IMR-90 (cell line): ENCODE measurements at regions not wholly inside any gene's neighbourhood (a gene's known extent, or its start where the extent isn't known, plus 50 kb on each side); places are given as distances from the start of the nearest gene placed in this dataset.

Source experiments
- ATAC-seq: fragments of 200-7000 bp; cut with Tn5 transposase; 2 replicates; pipeline ENCODE4 v1.9.1; 2020; ENCODE audit warnings: low read depth, mild to moderate bottlenecking, moderate library complexity
- BruUV-seq: library from RNA; stranded (reverse); fragments of 400-500 nt; replicated peaks from 2 replicates; lab custom pipeline; 2021; lab: Mats Ljungman, UMichigan
- CTCF ChIA-PET: fragments of 300-600 bp; formaldehyde crosslinking; extraction: SDS; loops from one replicate; lab custom pipeline; 2021; ENCODE audit warnings: antibody characterized with exemption; lab: Yijun Ruan, JAX
- POLR2A ChIA-PET: fragments of 300-600 bp; sonication (Branson Sonifier 250); formaldehyde crosslinking; loops from one replicate; lab custom pipeline; 2022; ENCODE audit warnings: antibody characterized with exemption; ENCODE audit not compliant: unreplicated experiment; lab: Charles Lee
- DNase-seq: peaks from one replicate; pipeline ENCODE4 v3.0.0; 2013
- H2AFZ ChIP-seq: replicated peaks from 2 replicates; pipeline ENCODE3; 2013; ENCODE audit warnings: low read length, mild to moderate bottlenecking; ENCODE audit not compliant: poor library complexity
- H2AK5ac ChIP-seq: 2 replicates; pipeline ENCODE4 v1.6.1; 2013; ENCODE audit warnings: low read depth, low read length, inconsistent platforms
- H2AK9ac ChIP-seq: replicated peaks from 2 replicates; pipeline ENCODE3; 2013; ENCODE audit warnings: mild to moderate bottlenecking, low read depth, low read length, moderate library complexity; ENCODE audit not compliant: poor library complexity
- H2BK120ac ChIP-seq: 2 replicates; pipeline ENCODE4 v1.6.1; 2013; ENCODE audit warnings: low read depth, low read length, inconsistent platforms
- H2BK15ac ChIP-seq: 3 replicates; pipeline ENCODE4 v1.6.1; 2013; ENCODE audit warnings: low read depth, low read length, inconsistent platforms
- H2BK20ac ChIP-seq: 2 replicates; pipeline ENCODE4 v1.6.1; 2013; ENCODE audit warnings: low read depth, mild to moderate bottlenecking, inconsistent platforms, low read length, moderate library complexity
- H2BK5ac ChIP-seq: 2 replicates; pipeline ENCODE4 v1.6.1; 2013; ENCODE audit warnings: mild to moderate bottlenecking, low read depth, low read length, inconsistent platforms; ENCODE audit not compliant: poor library complexity, severe bottlenecking
- H3K14ac ChIP-seq: replicated peaks from 2 replicates; pipeline ENCODE4 v1.6.1; 2013; ENCODE audit warnings: low read depth, low read length, inconsistent platforms
- H3K18ac ChIP-seq: 2 replicates; pipeline ENCODE4 v1.6.1; 2013; ENCODE audit warnings: low read depth, low read length, control low read depth
- H3K23ac ChIP-seq: 2 replicates; pipeline ENCODE4 v1.6.1; 2013; ENCODE audit warnings: low read depth, low read length, inconsistent platforms
- H3K27ac ChIP-seq: 2 replicates; pipeline ENCODE4 v1.5.1; 2013; ENCODE audit warnings: mild to moderate bottlenecking, control low read depth, low read length; ENCODE audit not compliant: insufficient read depth
- H3K27me3 ChIP-seq: 2 replicates; pipeline ENCODE4 v1.6.1; 2013; ENCODE audit warnings: low read length; ENCODE audit not compliant: control insufficient read depth, insufficient read depth
- H3K36me3 ChIP-seq: 2 replicates; pipeline ENCODE4 v1.6.1; 2013; ENCODE audit warnings: low read length, mixed read lengths; ENCODE audit not compliant: control insufficient read depth, insufficient read depth
- H3K4ac ChIP-seq: 2 replicates; pipeline ENCODE4 v1.6.1; 2013; ENCODE audit warnings: low read depth, low read length, inconsistent platforms
- H3K4me1 ChIP-seq: 2 replicates; pipeline ENCODE4 v1.6.1; 2013; ENCODE audit warnings: low read length, mixed read lengths; ENCODE audit not compliant: control insufficient read depth, insufficient read depth
- H3K4me2 ChIP-seq: 2 replicates; pipeline ENCODE4 v1.6.1; 2013; ENCODE audit warnings: low read depth, mild to moderate bottlenecking, control low read depth, low read length, moderate library complexity
- H3K4me3 ChIP-seq: 2 replicates; pipeline ENCODE4 v1.5.1; 2013; ENCODE audit warnings: low read depth, mild to moderate bottlenecking, control low read depth, low read length, moderate library complexity; ENCODE audit not compliant: insufficient read depth
- H3K56ac ChIP-seq: 2 replicates; pipeline ENCODE4 v1.6.1; 2013; ENCODE audit warnings: low read length, inconsistent platforms; ENCODE audit not compliant: insufficient read depth; ENCODE audit errors: extremely low read depth
- H3K79me1 ChIP-seq, 2 experiments: 2 replicates each; pipeline ENCODE4 v1.6.1; 2013; ENCODE audit warnings: low read length in 2 of 2, inconsistent platforms in 1 of 2, low read depth in 1 of 2
- H3K9ac ChIP-seq: 2 replicates; pipeline ENCODE4 v1.6.1; 2013; ENCODE audit warnings: low read depth, low read length, control low read depth
- H3K9me1 ChIP-seq: 2 replicates; pipeline ENCODE4 v1.6.1; 2013; ENCODE audit warnings: low read length, inconsistent platforms; ENCODE audit not compliant: insufficient read depth
- H3K9me3 ChIP-seq: 2 replicates; pipeline ENCODE4 v1.6.1; 2013; ENCODE audit warnings: low read length; ENCODE audit not compliant: control insufficient read depth, insufficient read depth
- H4K20me1 ChIP-seq: 2 replicates; pipeline ENCODE4 v1.6.1; 2013; ENCODE audit warnings: low read length, inconsistent platforms; ENCODE audit not compliant: insufficient read depth
- H4K5ac ChIP-seq: 2 replicates; pipeline ENCODE4 v1.6.1; 2013; ENCODE audit warnings: mild to moderate bottlenecking, low read depth, low read length, control low read depth
- H4K8ac ChIP-seq, 2 experiments: 2 replicates each; pipeline ENCODE4 v1.6.1; 2013; ENCODE audit warnings: low read depth in 2 of 2, low read length in 2 of 2, control low read depth in 1 of 2, inconsistent platforms in 1 of 2
- H4K91ac ChIP-seq: 2 replicates; pipeline ENCODE4 v1.6.1; 2013; ENCODE audit warnings: low read depth, low read length, inconsistent platforms; ENCODE audit not compliant: insufficient read depth
- BHLHE40 ChIP-seq: fragments of 150-350 bp; IDR thresholded peaks from 2 replicates; pipeline ENCODE4 v1.6.1; 2016; ENCODE audit warnings: mild to moderate bottlenecking, low read depth, low read length
- CTCF ChIP-seq: conservative IDR thresholded peaks from 2 replicates; pipeline ENCODE4 v1.5.1; 2012; ENCODE audit warnings: mild to moderate bottlenecking, low read depth, low read length, improper control_type of control experiment
- FOS ChIP-seq: fragments of 150-350 bp; IDR thresholded peaks from 2 replicates; pipeline ENCODE4 v1.6.1; 2016; ENCODE audit warnings: low read depth, low read length
- MAFK ChIP-seq: IDR thresholded peaks from 2 replicates; pipeline ENCODE4 v1.6.1; 2012; ENCODE audit warnings: low read depth, low read length, improper control_type of control experiment
- MXI1 ChIP-seq: IDR thresholded peaks from 2 replicates; pipeline ENCODE4 v1.6.1; 2012; ENCODE audit warnings: low read depth, mild to moderate bottlenecking, low read length, moderate library complexity, borderline replicate concordance
- NFE2L2 ChIP-seq: fragments of 150-350 bp; IDR thresholded peaks from 2 replicates; pipeline ENCODE4 v1.6.1; 2016; ENCODE audit warnings: low read depth, mild to moderate bottlenecking, low read length
- POLR2A ChIP-seq: IDR thresholded peaks from 2 replicates; pipeline ENCODE4 v1.6.1; 2012; ENCODE audit warnings: mild to moderate bottlenecking, low read depth, low read length
- RAD21 ChIP-seq: IDR thresholded peaks from 2 replicates; pipeline ENCODE4 v1.6.1; 2012; ENCODE audit warnings: low read length, improper control_type of control experiment
- SMC3 ChIP-seq: fragments of 150-350 bp; IDR thresholded peaks from 2 replicates; pipeline ENCODE4 v1.6.1; 2016; ENCODE audit warnings: low read depth, mild to moderate bottlenecking, antibody characterized with exemption, low read length, moderate library complexity
- USF2 ChIP-seq: fragments of 150-350 bp; IDR thresholded peaks from 2 replicates; pipeline ENCODE4 v1.6.1; 2017; ENCODE audit warnings: mild to moderate bottlenecking, antibody characterized with exemption, low read length, low read depth
- WGBS, 2 experiments: methylation state at CpG; one replicate each; pipeline versions ENCODE4 v1.1.5 to v1.1.7; 2013; ENCODE audit warnings: missing lambda C conversion rate in 2 of 2; ENCODE audit not compliant: insufficient read length in 1 of 2; ENCODE audit errors: extremely low coverage in 2 of 2; 5-methylcytosine and 5-hydroxymethylcytosine counted together
- dilution Hi-C: fragments of 300-500 bp; cut with HindIII; formaldehyde crosslinking; loops from one replicate; pipeline ENCODE4 v1.14.3; 2018; ENCODE audit warnings: low sequenced_read_pairs; ENCODE audit not compliant: unreplicated experiment
- in situ Hi-C: fragments of 300-500 bp; cut with MboI; formaldehyde crosslinking; loops from 3 replicates; pipeline ENCODE4 v1.14.3; 2019; ENCODE audit warnings: low sequenced_read_pairs, inconsistent platforms, mixed read lengths
- intact Hi-C: fragments of 100-400 bp; cut with micrococcal nuclease; formaldehyde crosslinking; loops from 2 replicates; pipeline ENCODE4 v1.10.0; 2022

GRCh38 chr20:6678101-6678500 lies 89.4 kb upstream of the BMP2 start:
- Histone ChIP-seq H2AK9ac (no peak overlapping the region), H3K23ac (no peak overlapping the region), H3K27me3 (peaks cover 1% of the 10 kb centered on the region; the same call in 1 of the 2 replicates), H4K20me1 (no peaks in the 10 kb centered on the region), H2AFZ (no peak overlapping the region), H3K4ac (no peak overlapping the region), H3K9ac (no peak overlapping the region), H2AK5ac (no peak overlapping the region), H3K9me3 (no peaks in the 10 kb centered on the region), H3K4me3 (no peak overlapping the region), H4K8ac (no peak overlapping the region), H4K5ac (no peak overlapping the region), H3K56ac (no peak overlapping the region), H3K79me1 (no peaks in the 10 kb centered on the region), H3K27ac (no peak overlapping the region), H3K18ac (no peak overlapping the region), H3K9me1 (no peaks in the 10 kb centered on the region), H4K91ac (no peak overlapping the region), H2BK5ac (no peak overlapping the region), H3K4me2 (no peak overlapping the region), H3K14ac (no peak overlapping the region), H2BK120ac (no peak overlapping the region), H2BK20ac (no peak overlapping the region), H2BK15ac (no peak overlapping the region), H3K36me3 (no peaks in the 10 kb centered on the region), H3K4me1 (no peaks in the 10 kb centered on the region)
- intact Hi-C loops (no loop called here), in situ Hi-C loops (no loop called here), dilution Hi-C loops (no loop called here)
- no peak for DNase-seq
- TF ChIP-seq FOS, result no peak
- TF ChIP-seq NFE2L2, result no peak
- no peak for TF ChIP-seq RAD21
- TF ChIP-seq MAFK, result no peak
- no peak for TF ChIP-seq BHLHE40
- no peak for TF ChIP-seq POLR2A
- no peak for TF ChIP-seq CTCF
- TF ChIP-seq SMC3, result no peak
- no peak for TF ChIP-seq USF2
- TF ChIP-seq MXI1, result no peak
- ATAC-seq, result no peak
- WGBS, 2 experiments, result no CpG with 5 or more reads among the region's 1 CpG
- BruUV-seq, result no TSS peak
- ChIA-PET CTCF (no interaction called here), POLR2A (no interaction called here)
